ENCODE measurements at regions not wholly inside any gene's neighbourhood (a gene's known extent, or its start where the extent isn't known, plus 50 kb on each side); places are given as distances from the start of the nearest gene placed in this dataset.
"Not testable (repeated sequence)": the region's sequence is repeated elsewhere in the genome, so short reads cannot be mapped to it uniquely, and the experiment has no call there.

- ATAC-seq = no peak
Measured at GRCh38 chr3:74866357-74867030, 252.0 kb upstream of the CNTN3 start.

GRCh38 chr3:74862476-74862875 is 248.0 kb upstream of the CNTN3 start:
- DNase-seq = no peak
- intact Hi-C loops (cut with DNase I, micrococcal nuclease) = no loop called here
- no peak overlapping the region for H3K4me3 Mint-ChIP-seq
- H3K4me1 Mint-ChIP-seq = no peaks in the 10 kb centered on the region
- ChIA-PET CTCF (no interaction called here), POLR2A (no interaction called here)
- H3K9me3 Mint-ChIP-seq (ENCODE audit: low read depth) = peaks cover 3% of the 10 kb centered on the region
- no peak overlapping the region for H3K27ac Mint-ChIP-seq
- ATAC-seq = no peak
- no peaks in the 10 kb centered on the region for H3K36me3 Mint-ChIP-seq (ENCODE audit: low read depth)
- H3K27me3 Mint-ChIP-seq = no peaks in the 10 kb centered on the region

More at GRCh38 chr3:74866357-74867030, 252.0 kb upstream of the CNTN3 start:
- POLR2A ChIA-PET = no interaction called here
- CTCF ChIA-PET = no interaction called here
- no peak overlapping the region for H3K27ac Mint-ChIP-seq
- no peak overlapping the region for H3K4me3 Mint-ChIP-seq
- no peaks in the 10 kb centered on the region for H3K27me3 Mint-ChIP-seq
- H3K36me3 Mint-ChIP-seq (ENCODE audit: low read depth) = no peaks in the 10 kb centered on the region
- peaks cover 2% of the 10 kb centered on the region for H3K9me3 Mint-ChIP-seq (ENCODE audit: low read depth)
- no peak for DNase-seq
- H3K4me1 Mint-ChIP-seq = no peaks in the 10 kb centered on the region
- intact Hi-C loops (cut with DNase I, micrococcal nuclease) = no loop called here

GRCh38 chr3:74861211-74861610 is 246.8 kb upstream of the CNTN3 start:
- Mint-ChIP-seq H3K27ac (no peak overlapping the region), H3K4me3 (no peak overlapping the region), H3K4me1 (no peaks in the 10 kb centered on the region), H3K36me3 (ENCODE audit: low read depth) (no peaks in the 10 kb centered on the region), H3K27me3 (no peaks in the 10 kb centered on the region), H3K9me3 (ENCODE audit: low read depth) (peaks cover 3% of the 10 kb centered on the region)
- ChIA-PET POLR2A (no interaction called here), CTCF (no interaction called here)
- DNase-seq = no peak
- no peak for ATAC-seq
- intact Hi-C loops (cut with DNase I, micrococcal nuclease) = no loop called here

- intact Hi-C loops (cut with DNase I, micrococcal nuclease) = no loop called here
- Mint-ChIP-seq H3K4me1 (no peaks in the 10 kb centered on the region), H3K27ac (no peak overlapping the region), H3K36me3 (ENCODE audit: low read depth) (no peaks in the 10 kb centered on the region), H3K27me3 (no peaks in the 10 kb centered on the region), H3K9me3 (ENCODE audit: low read depth) (peaks cover 9% of the 10 kb centered on the region), H3K4me3 (no peak overlapping the region)
- ATAC-seq (no peak), DNase-seq (no peak)
- POLR2A ChIA-PET = no interaction called here
- CTCF ChIA-PET = no interaction called here
Measured at GRCh38 chr3:74858086-74858485, 243.6 kb upstream of the CNTN3 start.

- no peak for DNase-seq
- H3K27ac Mint-ChIP-seq = no peak overlapping the region
- no peak for ATAC-seq
- H3K36me3 Mint-ChIP-seq (ENCODE audit: low read depth) = no peaks in the 10 kb centered on the region
- H3K4me1 Mint-ChIP-seq = no peaks in the 10 kb centered on the region
- CTCF ChIA-PET = no interaction called here
- H3K9me3 Mint-ChIP-seq (ENCODE audit: low read depth) = peaks cover 9% of the 10 kb centered on the region
- no peak overlapping the region for H3K4me3 Mint-ChIP-seq
- no peaks in the 10 kb centered on the region for H3K27me3 Mint-ChIP-seq
- POLR2A ChIA-PET = no interaction called here
- intact Hi-C loops (cut with DNase I, micrococcal nuclease) = no loop called here
Measured at GRCh38 chr3:74850381-74850780, 235.9 kb upstream of the CNTN3 start.

GRCh38 chr3:74847093-74847492 is 232.6 kb upstream of the CNTN3 start:
- H3K9me3 Mint-ChIP-seq (ENCODE audit: low read depth) = peaks cover 11% of the 10 kb centered on the region
- H3K4me1 Mint-ChIP-seq = no peaks in the 10 kb centered on the region
- no peaks in the 10 kb centered on the region for H3K27me3 Mint-ChIP-seq
- no peaks in the 10 kb centered on the region for H3K36me3 Mint-ChIP-seq (ENCODE audit: low read depth)
- ChIA-PET POLR2A (no interaction called here), CTCF (no interaction called here)
- no peak for ATAC-seq
- no peak overlapping the region for H3K4me3 Mint-ChIP-seq
- H3K27ac Mint-ChIP-seq = no peak overlapping the region
- intact Hi-C loops (cut with DNase I, micrococcal nuclease) = no loop called here
- DNase-seq = no peak

- DNase-seq (no peak), ATAC-seq (no peak)
- intact Hi-C loops (cut with DNase I, micrococcal nuclease) = no loop called here
- POLR2A ChIA-PET = no interaction called here
- Mint-ChIP-seq H3K36me3 (ENCODE audit: low read depth) (no peaks in the 10 kb centered on the region), H3K9me3 (ENCODE audit: low read depth) (peaks cover 12% of the 10 kb centered on the region), H3K27ac (no peak overlapping the region), H3K4me3 (no peak overlapping the region), H3K27me3 (no peaks in the 10 kb centered on the region), H3K4me1 (no peaks in the 10 kb centered on the region)
- CTCF ChIA-PET = no interaction called here
Measured at GRCh38 chr3:74845081-74845480, 230.6 kb upstream of the CNTN3 start.

GRCh38 chr3:74844428-74844827 is 230.0 kb upstream of the CNTN3 start:
- ChIA-PET POLR2A (no interaction called here), CTCF (no interaction called here)
- no peak overlapping the region for H3K4me3 Mint-ChIP-seq
- ATAC-seq (no peak), DNase-seq (no peak)
- no peaks in the 10 kb centered on the region for H3K36me3 Mint-ChIP-seq (ENCODE audit: low read depth)
- peaks cover 12% of the 10 kb centered on the region for H3K9me3 Mint-ChIP-seq (ENCODE audit: low read depth)
- no peaks in the 10 kb centered on the region for H3K27me3 Mint-ChIP-seq
- H3K4me1 Mint-ChIP-seq = no peaks in the 10 kb centered on the region
- H3K27ac Mint-ChIP-seq = no peak overlapping the region
- intact Hi-C loops (cut with DNase I, micrococcal nuclease) = no loop called here

GRCh38 chr3:74842649-74843048 is 228.2 kb upstream of the CNTN3 start:
- ChIA-PET CTCF (no interaction called here), POLR2A (no interaction called here)
- Mint-ChIP-seq H3K9me3 (ENCODE audit: low read depth) (peaks cover 11% of the 10 kb centered on the region), H3K27me3 (no peaks in the 10 kb centered on the region), H3K36me3 (ENCODE audit: low read depth) (no peaks in the 10 kb centered on the region), H3K4me1 (no peaks in the 10 kb centered on the region), H3K4me3 (no peak overlapping the region), H3K27ac (no peak overlapping the region)
- DNase-seq (no peak), ATAC-seq (no peak)
- intact Hi-C loops (cut with DNase I, micrococcal nuclease) = no loop called here

- H3K36me3 Mint-ChIP-seq (ENCODE audit: low read depth) = no peaks in the 10 kb centered on the region
- peaks cover 8% of the 10 kb centered on the region for H3K9me3 Mint-ChIP-seq (ENCODE audit: low read depth)
- ATAC-seq = no peak
- H3K4me3 Mint-ChIP-seq = no peak overlapping the region
- CTCF ChIA-PET = no interaction called here
- no peak for DNase-seq
- no peaks in the 10 kb centered on the region for H3K4me1 Mint-ChIP-seq
- no peak overlapping the region for H3K27ac Mint-ChIP-seq
- intact Hi-C loops (cut with DNase I, micrococcal nuclease) = no loop called here
- H3K27me3 Mint-ChIP-seq = no peaks in the 10 kb centered on the region
- POLR2A ChIA-PET = no interaction called here
Measured at GRCh38 chr3:74842141-74842540, 227.7 kb upstream of the CNTN3 start.

- intact Hi-C loops (cut with DNase I, micrococcal nuclease) = no loop called here
- ATAC-seq (no peak), DNase-seq (no peak)
- POLR2A ChIA-PET = no interaction called here
- CTCF ChIA-PET = interaction anchor here (0.6 kb wide), 1 partner anchor 164 kb away, joined by 3 read pairs; no protein-coding TSS in a partner anchor
- Mint-ChIP-seq H3K27me3 (no peaks in the 10 kb centered on the region), H3K27ac (no peak overlapping the region), H3K4me1 (no peaks in the 10 kb centered on the region), H3K4me3 (no peak overlapping the region), H3K36me3 (ENCODE audit: low read depth) (no peaks in the 10 kb centered on the region), H3K9me3 (ENCODE audit: low read depth) (peaks cover 2% of the 10 kb centered on the region)
Measured at GRCh38 chr3:74839566-74839965, 225.1 kb upstream of the CNTN3 start.

- Mint-ChIP-seq H3K27ac (no peak overlapping the region), H3K4me3 (no peak overlapping the region), H3K27me3 (no peaks in the 10 kb centered on the region)
Measured at GRCh38 chr3:74832925-74833324, 218.5 kb upstream of the CNTN3 start.

GRCh38 chr3:74830845-74831244 is 216.4 kb upstream of the CNTN3 start:
- H3K9me3 Mint-ChIP-seq (ENCODE audit: low read depth); POLR2A ChIA-PET; H3K4me3 Mint-ChIP-seq; H3K27me3 Mint-ChIP-seq; H3K36me3 Mint-ChIP-seq (ENCODE audit: low read depth); ATAC-seq; H3K27ac Mint-ChIP-seq; CTCF ChIA-PET; intact Hi-C loops (cut with DNase I, micrococcal nuclease); DNase-seq; H3K4me1 Mint-ChIP-seq: not testable (repeated sequence)

More at GRCh38 chr3:74832925-74833324, 218.5 kb upstream of the CNTN3 start:
- DNase-seq (no peak), ATAC-seq (no peak)
- Mint-ChIP-seq H3K4me1 (no peaks in the 10 kb centered on the region), H3K36me3 (ENCODE audit: low read depth) (no peaks in the 10 kb centered on the region), H3K9me3 (ENCODE audit: low read depth) (no peaks in the 10 kb centered on the region)
- ChIA-PET CTCF (no interaction called here), POLR2A (no interaction called here)
- intact Hi-C loops (cut with DNase I, micrococcal nuclease) = no loop called here
